ENCODE measurements at regions not wholly inside any gene's neighbourhood (a gene's known extent, or its start where the extent isn't known, plus 50 kb on each side); places are given as distances from the start of the nearest gene placed in this dataset.

DNA sequence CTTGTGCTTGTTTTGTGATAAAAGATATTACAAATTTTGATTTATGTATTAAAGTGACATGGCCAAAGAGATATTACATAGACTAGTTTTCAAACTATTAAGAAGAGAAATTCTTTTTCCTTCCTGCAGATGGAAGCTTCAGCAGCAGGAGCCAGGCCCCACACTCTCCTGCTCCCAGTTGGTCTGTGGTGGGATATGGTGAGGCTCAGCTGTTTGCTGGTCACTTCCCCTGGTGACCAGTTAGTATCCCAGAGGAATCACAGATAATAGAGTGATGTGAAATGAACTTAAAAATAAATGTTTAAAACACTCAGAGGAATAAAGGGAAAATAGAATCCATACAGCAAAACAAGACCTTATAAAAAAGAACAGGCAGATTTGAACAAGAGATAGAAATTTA lies 154.7 kb downstream of the KTN1 start:
- DNase-seq = no peak

DNA sequence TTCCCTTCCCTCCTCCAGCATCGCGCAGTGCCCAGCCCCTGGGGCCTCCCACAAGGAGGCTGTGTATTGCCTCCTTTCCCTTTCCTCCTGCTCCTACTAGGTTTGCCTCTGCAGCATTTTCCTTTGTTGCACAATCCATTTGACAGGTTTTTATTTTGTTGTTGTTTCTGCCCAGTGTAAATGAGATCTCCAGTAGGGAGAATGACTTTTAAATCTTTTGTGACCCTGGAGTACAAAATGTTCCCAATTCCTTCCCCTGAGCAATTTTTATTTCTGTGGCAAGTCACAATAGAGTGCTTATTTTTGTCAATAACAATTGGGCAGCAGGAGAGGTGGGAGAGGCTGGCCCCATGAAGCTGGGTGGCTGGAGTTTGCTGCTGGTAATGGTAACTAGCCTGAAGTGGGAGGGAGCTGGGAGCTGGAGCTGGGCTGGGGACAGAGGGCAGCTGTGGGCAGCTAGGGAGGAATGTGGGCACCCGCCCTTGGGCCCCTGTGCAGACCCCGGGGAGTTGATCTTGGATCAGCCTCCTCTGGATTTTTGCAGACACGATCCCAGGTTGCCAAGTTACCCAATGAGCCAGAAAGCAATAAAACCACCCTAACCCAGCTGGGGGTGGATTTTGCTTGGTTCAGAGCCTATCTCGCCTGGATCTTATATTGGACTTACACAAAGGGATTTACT lies 160.1 kb downstream of the KTN1 start:
- DNase-seq = no peak

DNA sequence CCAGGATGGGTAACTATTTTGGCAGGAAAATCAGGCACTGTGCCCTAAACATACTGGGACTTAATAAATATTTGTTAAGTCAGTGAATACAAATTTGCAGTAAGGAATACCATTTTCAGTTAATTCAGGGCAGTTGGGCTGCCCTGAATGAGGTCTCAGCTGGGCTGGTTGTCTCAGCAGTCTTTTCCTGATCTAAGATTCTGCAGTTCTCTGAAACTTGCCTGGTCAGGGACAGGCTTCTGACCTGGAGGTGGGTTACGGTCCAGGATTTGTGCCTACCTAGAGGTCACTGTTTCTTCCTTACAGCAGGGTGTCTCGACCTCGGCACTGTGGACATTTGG lies 160.6 kb downstream of the KTN1 start:
- no peak for DNase-seq

DNA sequence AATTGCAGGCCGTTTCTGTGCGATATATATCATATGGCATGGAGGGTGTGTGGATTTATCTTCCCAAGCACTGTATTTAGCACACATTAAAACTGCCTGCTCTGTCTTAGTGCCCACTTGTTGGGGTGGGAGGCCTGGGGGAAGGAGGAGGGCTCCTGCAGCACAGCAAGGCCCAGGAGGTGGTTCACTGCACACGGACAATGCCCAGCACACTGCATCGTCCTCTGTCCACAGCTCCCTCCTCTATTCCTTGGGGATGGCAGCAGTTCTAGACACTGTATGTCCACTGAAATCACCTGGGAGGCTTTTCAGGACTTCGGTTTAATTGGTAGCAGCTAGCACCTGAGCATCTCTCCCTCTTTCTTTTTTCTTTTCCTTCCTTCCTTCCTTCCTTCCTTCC lies 161.2 kb downstream of the KTN1 start:
- DNase-seq = no peak

DNA sequence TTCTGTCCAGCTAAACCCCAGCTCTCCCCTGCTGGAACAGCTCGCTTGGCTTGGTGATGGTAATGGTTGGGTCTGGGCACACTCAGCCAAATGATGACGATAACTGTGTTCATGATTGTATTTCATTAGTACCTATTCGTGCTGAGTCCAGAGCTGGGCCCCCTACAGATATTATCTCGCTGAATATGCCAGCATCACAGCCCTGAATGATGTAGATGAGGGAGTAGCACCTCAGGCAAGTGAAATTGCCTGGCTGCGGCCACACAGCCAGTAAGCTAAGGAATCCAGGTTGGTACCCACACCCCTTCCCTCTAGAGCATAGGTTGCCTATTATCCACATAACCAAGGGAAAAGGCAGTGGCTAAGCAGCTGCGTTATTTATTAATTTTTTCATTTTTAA lies 163.5 kb downstream of the KTN1 start:
- DNase-seq = no peak

DNA sequence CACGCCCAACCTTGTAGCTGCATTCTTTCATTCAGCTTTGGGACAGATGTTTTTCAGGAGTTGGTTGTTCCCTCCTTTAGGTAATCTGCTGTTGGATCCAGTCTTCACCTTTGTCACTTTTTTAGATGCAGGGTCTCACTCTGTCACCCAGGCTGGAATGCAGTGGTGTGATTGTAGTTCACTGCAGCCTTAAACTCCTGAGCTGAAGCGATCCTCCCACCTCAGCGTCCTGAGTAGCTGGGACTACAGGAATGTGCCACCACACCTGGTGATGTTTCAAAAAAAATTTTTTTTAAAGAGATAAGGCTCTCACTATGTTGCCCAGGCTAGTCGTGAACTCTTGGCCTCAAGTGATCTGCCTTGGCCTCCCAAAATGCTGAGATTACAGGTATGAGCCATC lies 164.3 kb downstream of the KTN1 start:
- DNase-seq = no peak

DNA sequence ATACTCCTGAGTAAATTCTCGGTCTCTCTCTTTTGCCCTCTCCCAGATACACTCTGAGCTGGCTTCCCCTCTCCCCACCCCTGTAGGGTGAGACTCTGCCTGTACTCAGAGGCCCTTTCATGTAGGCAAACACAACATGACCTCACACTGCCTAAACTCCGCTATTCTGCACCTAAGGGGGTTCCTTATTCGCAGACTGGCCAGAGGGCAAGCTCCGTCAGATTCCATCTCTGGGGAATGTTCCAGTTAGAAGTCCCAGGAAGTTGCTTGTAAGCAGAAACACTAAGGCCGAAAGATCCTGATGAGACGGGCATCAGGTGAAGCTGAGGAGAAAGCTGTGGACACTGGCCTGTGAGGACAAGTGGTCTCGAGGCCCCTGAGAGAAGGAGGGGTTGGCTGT lies 165.9 kb downstream of the KTN1 start:
- no peak for DNase-seq

DNA sequence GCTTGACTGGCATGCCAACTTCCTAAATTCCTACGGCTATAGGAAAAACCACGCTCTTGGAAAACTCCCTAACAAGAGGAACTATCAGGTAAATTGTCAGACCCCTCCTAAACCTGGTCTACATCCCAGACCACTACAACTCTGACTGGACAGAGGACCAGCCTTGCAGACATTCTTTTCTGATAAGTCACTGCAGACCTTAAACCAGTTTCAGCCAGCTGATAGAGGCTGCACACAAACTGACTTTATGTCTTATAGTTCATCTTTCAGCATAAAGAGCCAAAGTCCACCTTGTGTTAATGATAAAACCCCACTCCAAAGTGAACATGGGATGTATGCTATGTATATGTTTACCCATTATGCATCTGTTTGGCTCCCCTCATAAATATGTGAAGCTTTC lies 166.6 kb downstream of the KTN1 start:
- no peak for DNase-seq

DNA sequence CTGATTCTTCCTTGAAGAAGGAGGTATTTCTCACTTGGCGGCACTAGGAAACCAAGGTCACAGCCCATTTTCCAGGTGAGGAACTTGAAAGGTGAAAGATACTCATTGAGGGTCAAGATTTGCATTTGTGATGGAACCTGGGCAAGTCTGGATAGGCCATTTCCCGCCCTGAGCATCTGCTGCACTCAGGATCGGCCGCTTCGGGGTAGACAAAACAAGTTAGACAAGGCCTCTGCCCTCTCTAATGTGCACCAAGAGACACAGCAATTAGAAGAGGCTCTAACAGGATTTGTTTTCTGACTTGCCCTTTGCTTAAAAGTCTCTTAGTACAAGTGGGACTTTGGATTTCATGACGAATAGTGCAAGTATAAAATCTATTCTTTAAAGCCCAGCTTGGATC lies 167.2 kb downstream of the KTN1 start:
- DNase-seq = no peak

DNA sequence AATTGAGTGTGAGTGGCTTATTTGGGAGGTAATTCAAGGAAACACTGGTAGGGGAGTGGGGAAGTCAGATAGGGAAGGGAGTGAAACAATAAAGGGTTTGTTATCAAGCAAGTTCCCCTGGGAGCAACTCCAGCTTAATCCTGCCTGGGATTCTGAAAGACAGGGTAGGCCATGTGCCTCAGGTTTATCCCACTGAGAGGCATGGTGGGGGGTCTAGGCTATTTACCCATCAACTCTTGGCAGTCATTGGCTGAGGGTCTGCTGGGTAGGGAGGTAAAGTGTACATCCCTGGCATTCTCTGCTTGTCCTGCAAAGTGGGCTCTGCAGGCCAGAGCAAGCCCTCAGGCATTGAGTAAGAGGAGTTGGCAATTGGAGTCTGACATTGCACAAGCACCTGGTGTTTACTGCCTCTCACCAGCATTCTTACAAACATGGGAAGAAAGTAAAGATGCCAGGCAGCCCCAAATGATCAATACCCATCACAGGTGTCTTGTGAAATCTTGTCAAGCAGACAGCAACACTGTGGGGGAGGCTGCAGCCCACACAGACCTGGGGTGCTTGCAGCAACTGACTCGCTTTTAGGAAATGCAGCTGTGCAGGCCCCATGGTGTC lies 169.3 kb downstream of the KTN1 start:
- no peak for DNase-seq

DNA sequence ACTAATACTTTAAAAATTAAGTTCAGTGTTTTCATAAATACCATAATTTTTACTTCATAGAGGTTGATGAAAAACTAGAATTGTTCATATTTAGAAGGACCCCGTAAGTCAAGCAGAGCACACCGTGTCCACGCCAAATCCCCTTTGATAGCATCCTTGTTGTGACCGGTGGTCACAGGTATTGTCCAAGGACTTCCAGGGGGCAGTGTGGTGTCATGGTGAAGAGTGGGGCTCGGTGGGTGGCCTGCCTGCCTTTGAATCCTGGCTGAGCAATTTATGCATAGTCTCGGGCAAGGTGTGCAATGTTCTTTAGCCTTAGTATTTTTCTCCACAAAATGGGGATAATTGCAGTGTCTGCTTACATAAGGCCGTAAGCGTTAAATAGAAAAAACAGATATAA lies 169.9 kb downstream of the KTN1 start:
- no peak for DNase-seq

DNA sequence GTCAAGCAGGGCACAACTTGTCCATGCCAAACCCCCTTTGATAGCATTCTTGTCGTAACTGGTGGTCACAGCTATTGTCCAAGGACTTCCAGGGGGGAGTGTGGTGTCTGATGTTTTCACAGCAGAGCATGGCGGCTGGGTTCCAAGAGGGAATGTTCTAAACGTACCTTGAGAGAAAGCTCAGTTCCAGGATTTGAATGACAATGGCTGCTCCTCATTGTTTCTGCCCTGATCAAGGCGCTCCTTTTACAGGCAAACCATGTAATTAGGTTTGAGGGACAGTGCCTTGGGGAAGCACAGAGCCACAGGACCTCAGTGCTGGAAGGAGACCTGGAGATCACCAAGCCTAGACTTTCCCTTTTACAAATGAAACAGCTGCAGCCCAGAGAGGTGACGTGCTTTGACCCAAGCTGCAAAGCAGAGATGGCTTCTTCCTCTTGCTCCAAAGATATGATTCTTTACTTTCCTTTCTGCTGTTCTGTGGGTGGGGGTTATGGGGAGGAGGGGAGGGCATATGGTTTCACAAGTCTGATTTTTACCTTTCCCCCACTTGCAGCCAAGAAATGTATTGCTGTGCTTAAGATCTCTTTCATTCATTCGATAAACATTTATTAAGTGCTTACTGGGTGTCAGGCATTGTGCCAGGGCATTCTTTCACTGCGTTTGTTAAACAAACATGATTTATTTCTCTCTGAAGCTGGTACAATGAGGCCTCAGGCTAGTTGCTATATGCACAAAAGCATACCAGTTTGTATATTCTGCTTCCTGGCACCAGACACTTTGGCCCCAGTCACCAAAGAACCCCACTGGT lies 172.8 kb downstream of the KTN1 start:
- no peak for DNase-seq

DNA sequence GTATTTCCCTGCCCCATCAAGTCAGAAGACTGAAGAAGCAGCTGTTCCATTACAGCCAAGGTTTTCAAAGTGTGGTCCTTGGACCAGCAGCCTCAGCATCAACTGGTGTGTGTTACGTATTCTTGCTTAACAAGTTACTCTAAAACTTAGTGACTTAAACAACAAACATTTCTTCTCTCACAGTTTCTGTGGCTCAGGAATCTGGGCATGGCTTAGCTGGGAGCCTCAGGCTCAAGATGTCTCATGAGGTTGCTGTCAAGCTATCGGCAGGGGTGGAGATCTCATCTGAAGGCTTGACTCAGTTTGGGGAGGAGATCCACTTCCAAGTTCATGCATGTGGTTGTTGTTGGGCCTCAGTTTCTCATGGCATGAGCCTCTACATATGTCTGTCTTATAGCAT lies 174.5 kb downstream of the KTN1 start:
- no peak for DNase-seq

DNA sequence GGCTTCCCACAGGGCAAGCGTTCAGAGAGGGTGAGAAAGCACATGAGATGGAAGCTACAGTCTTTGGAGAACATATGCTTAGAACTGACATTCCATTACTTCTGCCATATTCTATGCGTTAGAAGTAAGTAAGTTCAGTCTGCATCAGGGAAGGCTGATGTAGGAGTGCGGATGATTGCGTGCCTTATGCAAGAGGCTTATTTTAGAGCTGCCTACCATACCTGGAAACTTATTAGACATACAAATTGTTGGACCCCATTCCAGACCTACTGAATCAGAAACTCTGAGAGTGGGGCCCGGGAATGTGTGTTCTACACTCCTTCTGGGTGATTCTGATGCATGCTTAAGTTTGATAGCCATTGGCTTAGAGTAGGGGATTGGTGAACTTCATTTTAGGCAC lies 174.9 kb downstream of the KTN1 start:
- DNase-seq = no peak

DNA sequence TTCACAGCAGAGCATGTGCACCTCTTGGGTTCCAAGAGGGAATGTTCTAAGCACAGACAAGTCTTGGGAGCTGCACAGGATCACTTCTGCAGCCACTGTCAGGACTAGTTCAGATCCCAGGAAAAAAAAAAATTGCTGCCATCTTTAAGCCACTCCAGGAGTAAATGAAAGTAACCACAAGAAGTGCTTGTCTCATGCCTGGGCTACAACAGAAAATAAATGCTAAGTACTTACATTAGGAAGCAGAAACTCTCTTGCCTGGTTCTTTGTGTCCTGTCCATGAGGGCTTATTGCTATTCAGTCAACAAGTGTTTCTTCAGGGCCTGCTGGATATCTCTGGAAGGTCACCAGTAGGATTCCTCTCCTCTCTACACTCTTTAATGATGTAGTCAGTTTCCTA lies 176.1 kb downstream of the KTN1 start:
- no peak for DNase-seq

DNA sequence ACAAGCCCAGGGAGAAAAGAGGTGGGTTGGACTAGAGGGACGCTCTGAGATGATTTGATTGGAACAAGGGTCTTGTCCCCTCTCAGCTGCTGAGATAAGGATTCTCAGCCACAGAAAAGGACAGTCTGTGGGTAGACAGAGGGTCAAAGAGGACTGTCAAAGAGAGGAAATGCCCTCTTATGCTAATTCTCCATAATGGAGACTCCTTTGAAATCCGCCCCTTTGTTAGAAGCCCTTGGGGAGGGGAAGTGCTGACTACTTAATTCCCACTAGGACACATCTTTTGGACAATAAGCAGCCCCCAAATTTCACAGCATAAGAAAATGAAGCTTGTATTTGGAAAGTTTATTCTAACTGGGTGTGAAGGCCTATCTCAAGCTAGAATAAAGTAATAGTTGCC lies 176.6 kb downstream of the KTN1 start:
- no peak for DNase-seq

DNA sequence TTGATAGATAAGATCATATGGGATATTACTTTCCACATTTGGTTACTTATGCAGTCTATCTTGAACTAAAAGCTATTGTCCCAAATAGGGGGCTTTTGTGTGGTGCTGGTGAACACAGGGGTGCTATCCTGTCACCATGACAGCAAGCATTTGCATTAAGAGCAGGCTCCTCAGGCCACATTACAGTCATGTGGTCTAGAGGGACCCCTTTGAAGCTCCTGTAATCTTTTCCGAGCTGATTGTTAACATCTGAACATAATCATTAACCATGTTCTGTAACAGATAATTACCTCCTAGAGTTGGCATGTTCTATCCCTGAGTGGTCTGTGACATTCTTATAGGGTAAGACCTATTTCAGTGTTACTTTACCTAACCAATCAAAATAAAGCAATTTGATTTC lies 178.8 kb downstream of the KTN1 start:
- no peak for DNase-seq

DNA sequence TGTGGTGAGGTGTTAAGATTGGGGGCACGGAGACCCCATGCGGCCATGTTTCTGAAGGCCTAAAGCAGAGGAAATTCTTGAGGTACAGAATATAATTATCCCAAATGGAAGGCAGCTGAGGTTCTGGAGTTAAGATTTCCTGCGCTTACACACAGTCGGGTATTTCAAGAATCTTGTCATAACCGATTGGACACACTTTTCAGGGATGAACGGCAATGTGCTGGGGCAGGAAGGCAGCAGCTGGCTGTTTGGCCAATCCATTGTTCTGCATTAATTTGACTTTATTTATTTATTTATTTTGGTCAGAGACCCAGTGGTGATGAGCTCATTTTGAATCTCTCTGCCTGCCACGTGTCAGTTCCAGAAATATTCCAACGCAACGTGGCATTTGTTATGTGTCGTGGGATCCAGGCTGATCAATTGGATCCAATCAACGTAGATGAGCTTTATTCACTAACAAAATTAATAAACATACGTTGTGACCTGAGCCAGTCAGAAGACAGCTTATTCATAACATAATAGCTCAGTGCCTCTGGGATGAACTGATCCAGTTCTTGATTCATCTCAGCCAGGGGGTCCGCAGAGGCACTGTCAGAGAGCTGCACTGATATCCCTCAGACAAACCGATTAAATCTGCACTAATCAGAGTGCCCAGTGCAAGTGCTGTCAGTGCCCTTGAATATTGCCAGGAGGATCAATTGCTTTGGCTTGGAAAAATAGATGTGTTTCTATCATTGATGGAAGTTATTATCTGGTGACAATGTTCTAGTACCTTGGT lies 181.0 kb downstream of the KTN1 start:
- no peak for DNase-seq

DNA sequence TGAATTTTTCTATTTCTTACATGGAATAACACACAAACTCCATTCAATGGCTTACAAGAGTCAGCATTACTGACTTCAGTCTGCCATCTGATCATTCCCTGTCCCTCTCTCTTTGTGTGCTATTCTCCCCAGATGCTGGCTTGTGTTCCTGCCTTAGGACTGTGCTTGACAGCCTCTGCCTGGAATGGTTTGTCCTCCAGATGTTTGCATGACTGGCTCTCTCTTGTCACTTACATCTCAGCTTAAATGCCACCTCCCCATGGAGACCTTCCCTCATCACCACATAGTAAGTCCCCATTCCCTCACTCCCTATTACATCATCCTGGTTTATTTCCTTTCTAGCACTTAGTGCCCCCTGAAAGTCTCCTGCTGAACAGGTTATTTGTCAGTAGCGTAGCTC lies 181.6 kb downstream of the KTN1 start:
- no peak for DNase-seq

DNA sequence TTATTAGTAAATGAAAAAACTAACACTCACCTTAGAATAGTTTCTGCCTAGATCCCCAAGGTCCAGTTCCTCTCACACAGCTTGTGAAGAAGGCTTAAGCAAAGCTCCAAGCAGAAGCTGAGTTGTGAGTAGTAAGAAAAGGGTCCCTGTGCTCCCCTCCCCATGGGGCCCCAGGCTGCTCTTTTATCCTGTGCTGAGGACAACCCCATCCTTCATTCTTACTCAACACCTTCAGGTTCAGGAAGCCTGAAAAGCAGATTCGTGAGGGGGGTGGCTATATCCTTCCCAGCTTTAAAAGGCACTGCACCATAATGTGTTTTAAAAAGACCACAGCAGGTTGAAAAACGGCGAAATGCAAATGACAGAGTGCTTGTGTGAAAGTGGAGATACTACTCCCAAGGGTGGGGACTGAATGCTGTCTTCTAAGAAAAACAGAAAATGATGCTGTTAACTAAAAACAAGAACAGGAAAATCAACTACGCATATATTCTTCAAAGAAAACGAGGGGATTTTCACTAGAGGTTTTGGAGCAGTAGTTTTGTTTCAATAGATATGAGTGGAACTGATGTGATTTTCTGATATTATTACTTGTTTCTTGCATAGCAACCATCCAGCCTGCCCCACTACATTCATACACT lies 182.7 kb downstream of the KTN1 start:
- DNase-seq = no peak

DNA sequence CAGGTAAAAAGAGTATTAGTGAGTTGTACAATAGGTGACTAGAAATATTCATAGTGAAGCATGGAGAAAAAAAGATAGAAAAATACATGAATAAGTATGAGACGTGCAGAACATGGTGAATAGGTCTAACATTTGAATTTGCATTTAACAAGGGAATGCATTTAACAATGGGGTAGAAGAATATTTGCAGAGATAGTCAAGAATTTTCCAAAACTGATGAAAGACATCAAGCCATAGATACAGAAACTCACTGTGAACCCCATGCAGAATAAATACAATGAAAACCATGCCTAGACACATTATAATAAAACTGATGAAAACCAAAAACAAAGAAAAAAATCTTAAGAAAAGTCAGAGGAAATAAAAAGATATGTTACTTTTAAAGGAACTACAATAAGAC lies 184.8 kb downstream of the KTN1 start:
- DNase-seq = no peak

DNA sequence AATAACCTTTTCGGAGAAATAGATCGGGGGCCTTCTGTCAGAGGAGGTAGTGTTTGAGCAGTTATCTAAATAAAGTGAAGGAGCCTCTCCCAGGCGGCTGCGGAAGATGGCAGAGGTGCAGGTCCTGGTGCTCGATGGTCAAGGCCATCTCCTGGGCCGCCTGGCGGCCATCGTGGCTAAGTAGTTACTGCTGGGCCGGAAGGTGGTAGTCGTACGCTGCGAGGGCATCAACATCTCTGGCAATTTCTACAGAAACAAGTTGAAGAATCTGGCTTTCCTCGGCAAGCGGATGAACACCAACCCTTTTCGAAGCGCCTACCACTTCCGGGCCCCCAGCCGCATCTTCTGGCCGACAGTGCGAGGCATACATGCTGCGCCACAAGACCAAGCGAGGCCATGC lies 186.1 kb downstream of the KTN1 start:
- no peak for DNase-seq

DNA sequence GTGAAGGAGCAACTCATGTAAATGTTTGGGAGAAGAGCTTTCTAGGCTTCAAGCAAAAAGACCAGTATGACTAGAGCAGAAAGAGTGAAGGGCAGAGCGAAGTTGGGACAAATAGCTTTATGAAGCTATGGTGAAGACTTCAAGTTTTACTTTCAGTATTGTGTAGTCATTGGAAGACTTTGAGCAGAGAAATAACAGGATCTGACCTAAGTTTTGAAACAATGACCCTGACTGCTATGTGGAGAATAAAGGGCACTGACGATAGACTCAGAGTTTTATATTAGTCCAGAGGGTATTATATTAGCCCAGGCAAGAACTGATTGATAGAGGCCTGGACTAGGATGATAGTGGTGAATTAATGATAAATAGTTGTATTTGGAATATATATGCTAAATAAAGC lies 187.3 kb downstream of the KTN1 start:
- no peak for DNase-seq
